Prostate gland (tissue), 2 donors: ENCODE measurements at regions not wholly inside any gene's neighbourhood (a gene's known extent, or its start where the extent isn't known, plus 50 kb on each side); places are given as distances from the start of the nearest gene placed in this dataset.

Experiments
- DNase-seq: peaks from one replicate; pipeline ENCODE4 v3.0.0-alpha.2; 2019; ENCODE audit warnings: low spot score
- H3K27ac ChIP-seq, 2 donors: fragments of 200-600 bp; sonication (generic); 2 replicates each; pipeline ENCODE4 v1.5.1; 2017 to 2019
- H3K27me3 ChIP-seq: fragments of 200-600 bp; sonication (generic); replicated peaks from 2 replicates; pipeline ENCODE4 v1.5.1; 2019; ENCODE audit not compliant: insufficient read depth
- H3K36me3 ChIP-seq, 2 donors: fragments of 200-600 bp; sonication (generic); 1 replicate in 1 of 2; 2 replicates in 1 of 2; pipeline versions ENCODE4 v1.5.1 to v1.8.1; 2017 to 2019
- H3K4me1 ChIP-seq: fragments of 200-600 bp; sonication (generic); replicated peaks from 2 replicates; pipeline ENCODE4 v1.5.1; 2019
- H3K4me3 ChIP-seq, 2 donors: fragments of 200-600 bp; sonication (generic); 2 replicates each; pipeline ENCODE4 v1.5.1; 2017 to 2019
- H3K9me3 ChIP-seq: fragments of 200-600 bp; sonication (generic); 2 replicates; pipeline ENCODE4 v1.5.1; 2017
- CTCF ChIP-seq, 4 experiments: fragments of 200-600 bp in 2 of 4; fragments of 450-650 bp in 2 of 4; sonication (generic) in 2 of 4; IDR thresholded peaks; 1 replicate in 3 of 4; 2 replicates in 1 of 4; pipeline ENCODE4 v1.5.1; 2016 to 2019; ENCODE audit warnings: antibody characterized with exemption in 4 of 4, mild to moderate bottlenecking in 2 of 4, moderate library complexity in 2 of 4
- POLR2A ChIP-seq: fragments of 450-650 bp; IDR thresholded peaks from one replicate; pipeline ENCODE4 v1.6.1; 2016; ENCODE audit warnings: antibody characterized with exemption, mild to moderate bottlenecking
- POLR2AphosphoS5 ChIP-seq: sonication (generic); formaldehyde crosslinking; IDR thresholded peaks from one replicate; pipeline ENCODE4 v1.6.1; 2017; ENCODE audit warnings: antibody characterized with exemption
- WGBS: methylation state at CpG from one replicate; pipeline ENCODE4 v1.1.5; 2018; 5-methylcytosine and 5-hydroxymethylcytosine counted together
- intact Hi-C: fragments of 100-400 bp; cut with DNase I; formaldehyde crosslinking; loops from one replicate; pipeline ENCODE4 v1.14.2; 2022

GRCh38 chr7:131002600-131002999 is 268.6 kb upstream of the KLF14 start:
- H3K4me3 ChIP-seq = no peak overlapping the region
- intact Hi-C loops = loop anchor here (5.0 kb wide), 1 partner anchor 40 kb away; no protein-coding TSS in a partner anchor
- 97% methylated on average over 1 of the region's 1 CpG for WGBS
- DNase-seq = no peak
- H3K9me3 ChIP-seq = no peaks in the 10 kb centered on the region
- no peak for TF ChIP-seq POLR2AphosphoS5
- no peak for TF ChIP-seq CTCF (IDR thresholded peaks at IDR 0.05)
- TF ChIP-seq POLR2A = no peak
- H3K36me3 ChIP-seq = no peaks in the 10 kb centered on the region
- no peaks in the 10 kb centered on the region for H3K27me3 ChIP-seq
- H3K27ac ChIP-seq = no peak overlapping the region
- peaks cover 4% of the 10 kb centered on the region for H3K4me1 ChIP-seq

- Histone ChIP-seq H3K9me3 (no peaks in the 10 kb centered on the region), H3K4me1 (peaks cover 9% of the 10 kb centered on the region), H3K27me3 (no peaks in the 10 kb centered on the region), H3K4me3 (no peak overlapping the region), H3K27ac (no peak overlapping the region), H3K36me3 (no peaks in the 10 kb centered on the region)
- intact Hi-C loops = loop anchor here (5.0 kb wide), 1 partner anchor 39 kb away; no protein-coding TSS in a partner anchor
- TF ChIP-seq POLR2A (no peak), CTCF (IDR thresholded peaks at IDR 0.05) (no peak), POLR2AphosphoS5 (no peak)
- WGBS = 86% methylated on average over 4 of the region's 4 CpGs
- DNase-seq = no peak
These were observed 269.6 kb upstream of the KLF14 start for GRCh38 chr7:131003634-131004033.

- no peaks in the 10 kb centered on the region for H3K36me3 ChIP-seq
- no peak overlapping the region for H3K4me3 ChIP-seq
- DNase-seq = no peak
- H3K27me3 ChIP-seq = no peaks in the 10 kb centered on the region
- no peak for TF ChIP-seq POLR2A
- TF ChIP-seq POLR2AphosphoS5 = no peak
- TF ChIP-seq CTCF (IDR thresholded peaks at IDR 0.05) = no peak
- H3K4me1 ChIP-seq = peaks cover 9% of the 10 kb centered on the region
- WGBS = 0% methylated on average over 1 of the region's 1 CpG
- intact Hi-C loops = loop anchor here (5.0 kb wide), 1 partner anchor 38 kb away; no protein-coding TSS in a partner anchor
- H3K9me3 ChIP-seq = no peaks in the 10 kb centered on the region
- no peak overlapping the region for H3K27ac ChIP-seq
These were observed 270.4 kb upstream of the KLF14 start for GRCh38 chr7:131004371-131004770.

GRCh38 chr7:131007439-131008330 is 273.7 kb upstream of the KLF14 start:
- Histone ChIP-seq H3K27ac (peak overlapping the region; percentile 66 to 74), H3K27me3 (no peaks in the 10 kb centered on the region), H3K9me3 (no peaks in the 10 kb centered on the region), H3K4me3 (no peak overlapping the region), H3K36me3 (no peaks in the 10 kb centered on the region), H3K4me1 (peaks cover 14% of the 10 kb centered on the region)
- no peak for TF ChIP-seq POLR2A
- peak; percentile 42 to 86 (median 74) for TF ChIP-seq CTCF (IDR thresholded peaks at IDR 0.05)
- peak; percentile 93 for TF ChIP-seq POLR2AphosphoS5
- peak; percentile 87 for DNase-seq
- WGBS = 45% methylated on average over 19 of the region's 19 CpGs
- intact Hi-C loops = no loop called here
